ENCODE measurements at regions not wholly inside any gene's neighbourhood (a gene's known extent, or its start where the extent isn't known, plus 50 kb on each side); places are given as distances from the start of the nearest gene placed in this dataset.

DNA sequence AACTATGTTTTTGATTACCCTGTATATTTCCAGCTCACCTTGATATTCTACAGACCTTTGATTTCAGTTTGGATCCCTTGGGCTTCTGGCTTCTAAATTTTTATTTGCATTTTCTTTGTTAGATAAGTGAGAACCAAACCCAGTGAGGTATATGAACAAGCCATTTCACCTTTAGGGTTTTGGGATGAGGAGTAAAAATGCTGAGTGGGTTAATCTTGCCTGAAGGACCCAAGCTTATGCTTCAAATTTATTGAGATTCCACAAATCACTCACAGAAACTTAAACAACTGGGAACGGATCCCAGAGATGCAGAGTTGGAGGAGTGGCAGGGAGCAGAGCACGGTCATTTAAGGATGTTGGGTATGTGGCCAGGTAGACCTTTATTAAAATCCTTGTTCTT lies 263.3 kb upstream of the BMP2 start:
- Histone ChIP-seq H2AFZ (ENCODE audit: low read depth, low read length) (no peak overlapping the region), H3K9me2 (ENCODE audit: insufficient read depth, low read length) (no peaks in the 10 kb centered on the region), H3K79me2 (replicated peaks; ENCODE audit: insufficient read depth, low read length) (no peaks in the 10 kb centered on the region), H3K27ac (ENCODE audit: low read length) (no peak overlapping the region), H3K9me3 (ENCODE audit: low read length) (no peaks in the 10 kb centered on the region), H3K9ac (ENCODE audit: low read length) (no peak overlapping the region), H3K4me3 (ENCODE audit: low read length) (no peak overlapping the region), H3K27me3 (ENCODE audit: insufficient read depth, low read depth, low read length) (no peaks in the 10 kb centered on the region), H3K36me3 (ENCODE audit: insufficient read depth, low read length) (no peaks in the 10 kb centered on the region), H3F3A (ENCODE audit: insufficient read depth, low read length, poor library complexity, severe bottlenecking) (no peaks in the 10 kb centered on the region), H3K4me2 (ENCODE audit: low read length) (no peak overlapping the region), H4K20me1 (ENCODE audit: insufficient read depth) (no peaks in the 10 kb centered on the region)
- TF ChIP-seq EP300 (conservative IDR thresholded peaks at IDR 0.05; ENCODE audit: poor library complexity, severe bottlenecking), result no peak
- no peak for TF ChIP-seq TAF1 (IDR thresholded peaks at IDR 0.05; ENCODE audit: low read depth)
- TF ChIP-seq EZH2 (IDR thresholded peaks at IDR 0.05; ENCODE audit: borderline replicate concordance, insufficient read depth, low read length, poor library complexity, severe bottlenecking), result no peak
- TF ChIP-seq SMC3 (conservative IDR thresholded peaks at IDR 0.05; ENCODE audit: poor library complexity), result no peak
- no peak for TF ChIP-seq MXI1 (conservative IDR thresholded peaks at IDR 0.05; ENCODE audit: poor library complexity, severe bottlenecking)
- TF ChIP-seq, protein P1, sequence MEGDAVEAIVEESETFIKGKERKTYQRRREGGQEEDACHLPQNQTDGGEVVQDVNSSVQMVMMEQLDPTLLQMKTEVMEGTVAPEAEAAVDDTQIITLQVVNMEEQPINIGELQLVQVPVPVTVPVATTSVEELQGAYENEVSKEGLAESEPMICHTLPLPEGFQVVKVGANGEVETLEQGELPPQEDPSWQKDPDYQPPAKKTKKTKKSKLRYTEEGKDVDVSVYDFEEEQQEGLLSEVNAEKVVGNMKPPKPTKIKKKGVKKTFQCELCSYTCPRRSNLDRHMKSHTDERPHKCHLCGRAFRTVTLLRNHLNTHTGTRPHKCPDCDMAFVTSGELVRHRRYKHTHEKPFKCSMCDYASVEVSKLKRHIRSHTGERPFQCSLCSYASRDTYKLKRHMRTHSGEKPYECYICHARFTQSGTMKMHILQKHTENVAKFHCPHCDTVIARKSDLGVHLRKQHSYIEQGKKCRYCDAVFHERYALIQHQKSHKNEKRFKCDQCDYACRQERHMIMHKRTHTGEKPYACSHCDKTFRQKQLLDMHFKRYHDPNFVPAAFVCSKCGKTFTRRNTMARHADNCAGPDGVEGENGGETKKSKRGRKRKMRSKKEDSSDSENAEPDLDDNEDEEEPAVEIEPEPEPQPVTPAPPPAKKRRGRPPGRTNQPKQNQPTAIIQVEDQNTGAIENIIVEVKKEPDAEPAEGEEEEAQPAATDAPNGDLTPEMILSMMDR (IDR thresholded peaks at IDR 0.05; ENCODE audit: poor library complexity, severe bottlenecking), result no peak
- TF ChIP-seq, protein P2, sequence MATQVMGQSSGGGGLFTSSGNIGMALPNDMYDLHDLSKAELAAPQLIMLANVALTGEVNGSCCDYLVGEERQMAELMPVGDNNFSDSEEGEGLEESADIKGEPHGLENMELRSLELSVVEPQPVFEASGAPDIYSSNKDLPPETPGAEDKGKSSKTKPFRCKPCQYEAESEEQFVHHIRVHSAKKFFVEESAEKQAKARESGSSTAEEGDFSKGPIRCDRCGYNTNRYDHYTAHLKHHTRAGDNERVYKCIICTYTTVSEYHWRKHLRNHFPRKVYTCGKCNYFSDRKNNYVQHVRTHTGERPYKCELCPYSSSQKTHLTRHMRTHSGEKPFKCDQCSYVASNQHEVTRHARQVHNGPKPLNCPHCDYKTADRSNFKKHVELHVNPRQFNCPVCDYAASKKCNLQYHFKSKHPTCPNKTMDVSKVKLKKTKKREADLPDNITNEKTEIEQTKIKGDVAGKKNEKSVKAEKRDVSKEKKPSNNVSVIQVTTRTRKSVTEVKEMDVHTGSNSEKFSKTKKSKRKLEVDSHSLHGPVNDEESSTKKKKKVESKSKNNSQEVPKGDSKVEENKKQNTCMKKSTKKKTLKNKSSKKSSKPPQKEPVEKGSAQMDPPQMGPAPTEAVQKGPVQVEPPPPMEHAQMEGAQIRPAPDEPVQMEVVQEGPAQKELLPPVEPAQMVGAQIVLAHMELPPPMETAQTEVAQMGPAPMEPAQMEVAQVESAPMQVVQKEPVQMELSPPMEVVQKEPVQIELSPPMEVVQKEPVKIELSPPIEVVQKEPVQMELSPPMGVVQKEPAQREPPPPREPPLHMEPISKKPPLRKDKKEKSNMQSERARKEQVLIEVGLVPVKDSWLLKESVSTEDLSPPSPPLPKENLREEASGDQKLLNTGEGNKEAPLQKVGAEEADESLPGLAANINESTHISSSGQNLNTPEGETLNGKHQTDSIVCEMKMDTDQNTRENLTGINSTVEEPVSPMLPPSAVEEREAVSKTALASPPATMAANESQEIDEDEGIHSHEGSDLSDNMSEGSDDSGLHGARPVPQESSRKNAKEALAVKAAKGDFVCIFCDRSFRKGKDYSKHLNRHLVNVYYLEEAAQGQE (IDR thresholded peaks at IDR 0.05; ENCODE audit: borderline replicate concordance), result no peak
- TF ChIP-seq POLR2AphosphoS5 (IDR thresholded peaks at IDR 0.05), result no peak
- TF ChIP-seq RAD21 (conservative IDR thresholded peaks at IDR 0.05), result no peak

DNA sequence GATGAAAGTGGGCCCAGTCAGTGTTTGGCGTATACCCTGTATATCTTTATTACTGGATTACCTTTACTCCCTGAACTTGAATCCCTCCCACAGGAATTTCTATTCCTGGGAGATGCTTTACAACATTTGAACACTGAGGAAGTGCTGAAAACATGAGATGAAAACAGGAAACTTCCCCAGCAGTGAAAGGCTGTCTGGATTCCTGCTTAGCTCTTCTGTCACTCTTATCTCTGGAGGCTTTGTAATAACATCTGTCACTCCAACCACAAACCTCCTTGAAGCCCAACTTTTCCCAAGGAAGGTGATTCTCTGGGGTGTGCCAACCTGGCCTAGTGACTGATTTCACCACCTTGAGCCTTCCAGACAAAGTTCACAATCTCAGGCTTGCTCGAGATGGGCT lies 264.5 kb upstream of the BMP2 start:
- Histone ChIP-seq H3K4me3 (ENCODE audit: low read length) (no peak overlapping the region), H3K36me3 (ENCODE audit: insufficient read depth, low read length) (no peaks in the 10 kb centered on the region), H3K9me3 (ENCODE audit: low read length) (peaks cover 6% of the 10 kb centered on the region), H3F3A (ENCODE audit: insufficient read depth, low read length, poor library complexity, severe bottlenecking) (no peaks in the 10 kb centered on the region), H4K20me1 (ENCODE audit: insufficient read depth) (no peaks in the 10 kb centered on the region), H3K9me2 (ENCODE audit: insufficient read depth, low read length) (no peaks in the 10 kb centered on the region), H3K9ac (ENCODE audit: low read length) (no peak overlapping the region), H3K79me2 (replicated peaks; ENCODE audit: insufficient read depth, low read length) (no peaks in the 10 kb centered on the region), H3K4me2 (ENCODE audit: low read length) (no peak overlapping the region), H3K27me3 (ENCODE audit: insufficient read depth, low read depth, low read length) (no peaks in the 10 kb centered on the region), H3K27ac (ENCODE audit: low read length) (no peak overlapping the region), H2AFZ (ENCODE audit: low read depth, low read length) (no peak overlapping the region)
- TF ChIP-seq POLR2AphosphoS5 (IDR thresholded peaks at IDR 0.05) (no peak), MXI1 (conservative IDR thresholded peaks at IDR 0.05; ENCODE audit: poor library complexity, severe bottlenecking) (no peak), RAD21 (conservative IDR thresholded peaks at IDR 0.05) (no peak), EP300 (conservative IDR thresholded peaks at IDR 0.05; ENCODE audit: poor library complexity, severe bottlenecking) (no peak), SMC3 (conservative IDR thresholded peaks at IDR 0.05; ENCODE audit: poor library complexity) (no peak), TAF1 (IDR thresholded peaks at IDR 0.05; ENCODE audit: low read depth) (no peak), EZH2 (IDR thresholded peaks at IDR 0.05; ENCODE audit: borderline replicate concordance, insufficient read depth, low read length, poor library complexity, severe bottlenecking) (no peak)
- TF ChIP-seq, protein P1 (IDR thresholded peaks at IDR 0.05; ENCODE audit: poor library complexity, severe bottlenecking), result no peak
- TF ChIP-seq, protein P2 (IDR thresholded peaks at IDR 0.05; ENCODE audit: borderline replicate concordance), result no peak
